Kidney (tissue), 13 donors: ENCODE measurements at regions not wholly inside any gene's neighbourhood (a gene's known extent, or its start where the extent isn't known, plus 50 kb on each side); places are given as distances from the start of the nearest gene placed in this dataset.

Experiments
- DNase-seq, 5 donors: peaks; one replicate each; pipeline ENCODE4 v3.0.0-alpha.2; 2013 to 2020
- FAIRE-seq: peaks from 2 replicates; lab custom pipeline; 2012; peaks lifted over from hg19 to GRCh38; lab: Jason Lieb, UNC
- H3K27ac ChIP-seq, 2 donors: one replicate each; pipeline ENCODE4 v1.7.0; 2013; ENCODE audit warnings: low read depth in 2 of 2, low read length in 2 of 2, inconsistent platforms in 1 of 2
- H3K27me3 ChIP-seq: one replicate; pipeline ENCODE4 v1.7.1; 2013; ENCODE audit warnings: low read length, inconsistent platforms; ENCODE audit not compliant: control insufficient read depth, insufficient read depth
- H3K36me3 ChIP-seq, 3 donors: one replicate each; pipeline versions ENCODE4 v1.7.0 to v1.7.1; 2013; ENCODE audit warnings: low read length in 3 of 3, control low read depth in 1 of 3, inconsistent platforms in 1 of 3; ENCODE audit not compliant: insufficient read depth in 3 of 3, control insufficient read depth in 2 of 3
- H3K4me1 ChIP-seq, 3 donors: one replicate each; pipeline versions ENCODE4 v1.7.0 to v1.7.1; 2013; ENCODE audit warnings: low read length in 3 of 3, inconsistent platforms in 1 of 3, low read depth in 1 of 3; ENCODE audit not compliant: control insufficient read depth in 2 of 3, insufficient read depth in 2 of 3
- H3K4me3 ChIP-seq, 3 donors: one replicate each; pipeline versions ENCODE4 v1.7.0 to v1.8.1; 2013; ENCODE audit warnings: low read length in 3 of 3, control low read depth in 1 of 3, inconsistent platforms in 1 of 3
- H3K9ac ChIP-seq, 3 donors: one replicate each; pipeline versions ENCODE4 v1.7.0 to v1.7.1; 2013; ENCODE audit warnings: low read length in 3 of 3, control low read depth in 1 of 3, inconsistent platforms in 1 of 3
- H3K9me3 ChIP-seq, 3 donors: one replicate each; pipeline versions ENCODE4 v1.7.0 to v1.7.1; 2013; ENCODE audit warnings: low read length in 3 of 3, control low read depth in 1 of 3, inconsistent platforms in 1 of 3; ENCODE audit not compliant: control insufficient read depth in 2 of 3, insufficient read depth in 1 of 3
- CTCF ChIP-seq: IDR thresholded peaks from 3 replicates; pipeline ENCODE4 v1.5.1; 2012; ENCODE audit warnings: mild to moderate bottlenecking, moderate library complexity, borderline replicate concordance; ENCODE audit not compliant: insufficient read depth; ENCODE audit errors: extremely low read depth
- intact Hi-C: fragments of 100-400 bp; cut with DNase I; formaldehyde crosslinking; loops from one replicate; pipeline ENCODE4 v1.11.1; 2022
- donor health status: control.
- donor health status: control.
- donor health status: control.
- donor health status: control.
- donor health status: control.
- donor health status: DM: yes; HTN: yes; CAD: no.
- donor health status: Normal renal cell carcinoma (clear cell type).

- no peaks in the 10 kb centered on the region for H3K27me3 ChIP-seq
- no peaks in the 10 kb centered on the region for H3K36me3 ChIP-seq
- no peak for TF ChIP-seq CTCF
- H3K4me3 ChIP-seq: no peak overlapping the region
- DNase-seq (no peak), FAIRE-seq (no peak)
- intact Hi-C loops: no loop called here
- no peaks in the 10 kb centered on the region for H3K4me1 ChIP-seq
- H3K9ac ChIP-seq: no peak overlapping the region
- no peak overlapping the region for H3K27ac ChIP-seq
- H3K9me3 ChIP-seq: no peaks in the 10 kb centered on the region
Observed at GRCh38 chr2:238703436-238703835, 144.4 kb upstream of the TWIST2 start.

GRCh38 chr2:238704471-238705225 lies 143.2 kb upstream of the TWIST2 start:
- DNase-seq: peak in 1 of 5 donors; percentile 4
- H3K27me3 ChIP-seq: no peaks in the 10 kb centered on the region
- no peak overlapping the region for H3K4me3 ChIP-seq
- H3K27ac ChIP-seq: no peak overlapping the region
- no peak overlapping the region for H3K9ac ChIP-seq
- H3K4me1 ChIP-seq: no peaks in the 10 kb centered on the region
- H3K9me3 ChIP-seq: no peaks in the 10 kb centered on the region
- intact Hi-C loops: no loop called here
- no peak for TF ChIP-seq CTCF
- no peaks in the 10 kb centered on the region for H3K36me3 ChIP-seq
- FAIRE-seq: no peak

- no peak for TF ChIP-seq CTCF
- intact Hi-C loops: no loop called here
- Histone ChIP-seq H3K4me3 (no peak overlapping the region), H3K36me3 (no peaks in the 10 kb centered on the region), H3K9ac (no peak overlapping the region), H3K27me3 (no peaks in the 10 kb centered on the region), H3K4me1 (no peaks in the 10 kb centered on the region), H3K9me3 (no peaks in the 10 kb centered on the region), H3K27ac (no peak overlapping the region)
- no peak for DNase-seq
- no peak for FAIRE-seq
Observed at GRCh38 chr2:238706163-238706562, 141.7 kb upstream of the TWIST2 start.
